ENCODE measurements at regions not wholly inside any gene's neighbourhood (a gene's known extent, or its start where the extent isn't known, plus 50 kb on each side); places are given as distances from the start of the nearest gene placed in this dataset.
A peak's percentile ranks its signal among the peaks of the same experiment; 100 is the strongest.

DNA sequence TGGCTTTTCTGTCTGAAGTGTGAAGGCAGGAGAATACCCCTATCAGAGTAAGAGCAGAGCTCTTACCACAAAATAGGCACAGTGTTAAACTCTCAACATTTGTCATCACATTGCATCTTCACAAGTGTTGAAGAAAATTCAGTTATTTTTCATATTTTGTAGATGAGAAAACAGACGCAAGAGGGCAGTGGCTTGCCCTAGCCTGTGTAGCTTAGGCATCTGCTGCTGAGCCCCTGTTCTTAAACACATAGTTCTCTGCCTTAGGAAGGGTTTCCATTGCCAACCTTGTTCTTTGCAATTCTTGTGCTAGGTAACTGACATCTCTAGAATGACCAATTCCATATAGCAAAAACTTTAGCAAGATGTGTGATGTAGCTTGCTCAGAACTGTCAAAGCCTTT lies 112.7 kb upstream of the RMDN2 start:
- no peak for DNase-seq

DNA sequence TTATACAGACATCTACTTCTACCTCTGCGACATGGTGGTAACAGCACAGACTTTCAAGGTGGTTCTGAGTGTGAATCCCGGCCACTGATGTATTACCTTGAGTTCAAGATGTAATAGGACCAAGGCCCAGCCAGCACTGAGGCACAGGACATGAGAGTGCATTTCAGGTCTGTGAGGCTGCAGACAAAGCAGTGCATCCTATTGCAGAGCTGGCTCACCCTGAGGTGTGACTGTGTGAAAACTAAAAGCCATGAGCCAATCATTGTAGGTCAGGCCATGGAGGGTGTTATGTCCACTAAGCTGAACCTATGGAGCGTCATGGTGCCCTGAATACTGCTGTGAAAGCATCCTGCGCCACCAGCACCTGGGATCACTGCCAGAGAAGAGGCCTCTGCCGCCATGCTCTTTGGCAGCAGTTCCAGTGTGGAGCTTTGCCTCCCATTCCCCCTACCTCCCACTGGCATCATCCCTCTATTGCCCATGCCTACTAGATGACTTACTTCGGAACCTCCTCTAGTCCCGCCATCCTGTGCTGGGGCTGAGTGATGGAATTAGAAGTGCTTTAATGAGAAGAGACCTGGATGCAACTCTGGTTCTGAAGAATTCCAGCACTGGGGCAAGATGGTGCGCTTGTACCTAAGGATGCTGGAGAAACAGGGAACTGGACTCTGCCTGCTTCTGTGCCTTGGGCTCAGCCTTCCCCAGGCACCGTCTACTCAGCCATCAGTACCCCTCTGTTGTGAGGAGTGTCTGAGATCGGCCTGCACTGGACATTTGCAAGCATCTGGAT lies 112.0 kb upstream of the RMDN2 start:
- no peak for DNase-seq

DNA sequence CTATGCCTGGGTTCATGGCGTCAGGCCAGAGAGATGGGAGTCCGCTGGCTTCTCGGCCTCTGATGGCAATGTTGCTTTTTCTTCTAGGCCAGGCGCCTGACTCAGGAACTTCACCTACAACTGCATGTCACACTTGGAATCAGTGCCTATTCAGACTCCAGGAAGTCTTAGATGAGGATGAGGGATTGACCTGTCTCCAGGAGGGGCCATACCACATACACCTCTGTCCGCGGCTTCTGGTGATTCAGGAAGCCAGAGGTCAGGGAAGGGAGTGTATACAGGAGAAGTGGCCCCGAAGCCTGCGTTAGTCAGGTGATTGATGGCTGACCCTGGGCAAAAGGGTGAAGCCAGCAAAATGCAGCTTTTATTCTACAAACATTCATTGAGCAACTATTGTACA lies 109.1 kb upstream of the RMDN2 start:
- DNase-seq: no peak

DNA sequence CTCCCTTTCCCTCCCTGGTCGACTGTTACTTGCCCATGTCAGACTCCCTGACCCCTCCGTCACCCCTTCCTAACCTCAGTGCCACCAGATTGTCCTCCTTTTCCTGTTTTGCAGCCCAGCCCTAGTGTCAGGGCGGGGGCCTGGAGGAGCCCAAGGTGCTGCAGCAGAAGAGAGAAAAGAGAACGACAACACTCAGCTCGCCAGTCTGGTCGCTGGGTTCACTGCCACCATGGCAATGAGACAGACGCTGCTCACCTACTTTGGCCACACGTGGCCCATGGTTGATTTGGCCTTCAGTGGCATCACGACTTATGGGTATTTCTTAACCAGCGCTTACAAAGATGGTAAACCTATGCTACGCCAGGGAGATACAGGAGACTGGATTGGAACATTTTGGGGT lies 108.4 kb upstream of the RMDN2 start:
- no peak for DNase-seq

DNA sequence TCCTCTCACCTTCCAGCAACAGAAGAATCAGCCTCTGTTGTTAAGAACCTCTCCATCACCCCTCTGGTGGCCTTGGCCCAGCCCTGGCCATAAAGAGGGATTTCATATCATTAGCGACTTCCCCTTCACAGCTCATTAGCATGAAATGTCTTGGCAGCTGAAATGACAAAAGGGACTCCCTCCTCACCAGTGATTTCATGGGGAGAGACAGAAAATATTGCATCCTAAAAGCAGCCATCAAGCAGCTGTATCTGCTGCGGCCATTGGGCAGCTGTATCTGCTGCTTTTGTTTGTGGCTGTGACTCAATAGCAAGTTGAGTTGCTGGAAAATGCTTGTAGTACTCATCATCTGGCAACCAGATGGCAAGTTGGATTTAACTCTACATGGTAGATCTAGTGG lies 105.9 kb upstream of the RMDN2 start:
- no peak for DNase-seq

DNA sequence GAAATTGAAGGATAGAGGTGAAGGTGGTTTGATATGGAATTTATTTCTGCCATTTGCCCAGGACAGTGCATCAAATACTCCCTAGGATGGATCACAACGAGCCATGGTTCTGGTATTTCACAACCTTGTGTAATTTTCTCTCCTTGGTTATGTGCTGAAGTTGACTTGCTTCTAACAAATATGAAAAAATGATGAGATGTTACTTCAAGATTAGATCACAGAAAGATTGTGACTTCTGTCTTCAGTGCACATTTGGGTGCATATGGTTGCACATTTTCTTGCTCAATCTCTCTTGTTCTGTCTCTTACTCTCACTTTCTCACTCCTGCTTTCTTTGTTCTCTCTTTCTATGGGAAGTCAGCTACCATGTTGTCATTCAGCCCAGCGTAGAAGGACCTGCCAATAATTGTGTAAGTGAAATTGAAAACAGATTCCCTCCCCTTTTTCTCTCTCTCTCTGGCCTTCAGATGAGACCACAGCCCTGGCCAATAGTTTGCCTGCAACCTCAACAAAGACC lies 104.6 kb upstream of the RMDN2 start:
- DNase-seq: no peak

DNA sequence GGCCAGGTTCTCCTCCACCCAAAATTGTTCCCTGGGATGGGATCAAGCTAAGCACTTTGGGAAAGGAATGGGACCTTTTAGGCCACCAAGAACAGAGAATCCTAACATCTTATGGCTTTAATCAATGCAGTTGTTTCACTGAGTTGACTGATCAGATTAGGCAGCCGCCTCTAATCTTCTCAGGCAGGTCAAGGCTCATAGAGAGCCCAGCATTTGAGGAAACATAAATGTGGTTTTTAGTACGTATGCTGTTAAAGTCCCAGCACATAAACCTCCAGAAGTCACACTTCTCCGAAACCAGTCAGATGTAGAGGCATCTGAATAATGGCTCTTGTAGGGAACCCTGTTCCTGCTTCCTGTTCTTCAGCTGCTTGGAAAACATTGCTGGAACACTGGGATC lies 99.5 kb upstream of the RMDN2 start:
- no peak for DNase-seq

DNA sequence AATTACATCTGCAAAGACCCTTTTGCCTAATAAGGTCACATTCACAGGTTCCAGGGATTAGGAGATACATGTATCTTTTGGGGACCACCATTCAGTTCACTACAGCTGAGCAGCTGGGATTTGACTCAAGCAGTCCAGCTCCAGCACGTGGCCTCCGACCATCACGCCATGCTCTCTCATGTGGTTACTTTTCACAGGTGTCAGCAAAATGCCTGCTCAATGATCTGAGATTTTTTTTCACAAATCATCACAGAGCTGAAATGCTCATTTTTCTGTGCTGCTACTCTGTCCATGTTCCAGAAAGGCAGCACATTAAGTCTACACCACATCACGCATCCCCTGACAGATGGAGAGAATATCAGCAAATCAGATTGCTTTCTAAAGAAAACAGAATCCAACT lies 98.5 kb upstream of the RMDN2 start:
- DNase-seq: no peak

DNA sequence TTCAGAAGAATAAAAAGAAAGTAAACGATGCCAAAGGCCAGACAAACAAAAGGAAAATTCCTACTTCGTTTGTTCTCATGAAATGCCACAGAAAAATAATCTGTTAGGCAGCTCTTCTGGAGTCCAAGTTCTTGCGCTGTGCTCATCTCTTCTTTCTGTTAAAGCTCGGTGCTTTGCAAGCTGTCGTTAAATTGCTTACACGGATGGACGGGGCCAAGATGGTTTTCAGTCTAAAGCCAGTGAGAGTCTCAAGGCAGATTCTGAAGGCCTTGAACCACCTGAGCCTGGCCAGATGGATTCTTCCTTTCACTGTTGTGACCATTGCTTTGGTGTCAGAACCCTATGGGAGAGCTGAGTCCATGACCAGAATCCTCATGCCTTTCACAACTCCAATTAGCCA lies 97.6 kb upstream of the RMDN2 start:
- no peak for DNase-seq

DNA sequence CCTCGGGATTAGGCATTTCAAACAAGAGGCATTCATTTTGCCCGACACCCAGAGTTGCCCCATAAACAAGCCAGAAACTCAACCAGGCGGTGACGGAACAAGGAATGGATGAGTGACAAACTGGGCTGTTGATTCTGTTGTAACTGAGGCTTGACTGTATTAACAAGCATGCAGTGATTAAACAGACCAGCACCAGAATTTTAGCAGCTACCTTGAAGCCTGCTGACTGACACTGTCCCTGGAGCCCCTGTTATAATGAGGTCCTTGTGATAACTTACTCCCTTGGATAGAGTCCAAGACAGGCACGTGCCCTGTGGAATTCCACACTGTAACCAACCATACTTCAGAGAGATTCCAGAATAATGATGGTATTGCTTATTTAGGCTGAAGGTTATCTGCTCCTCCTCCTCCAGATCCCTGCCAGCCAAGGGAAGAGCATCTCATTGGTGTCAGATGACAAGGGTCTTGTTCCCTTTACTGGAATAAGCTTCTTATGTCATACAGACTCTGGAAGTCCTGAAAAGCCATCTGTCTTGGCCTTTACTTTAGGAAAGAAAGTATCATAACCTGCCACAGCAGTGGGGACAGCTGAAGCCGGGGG lies 97.1 kb upstream of the RMDN2 start:
- DNase-seq: no peak

DNA sequence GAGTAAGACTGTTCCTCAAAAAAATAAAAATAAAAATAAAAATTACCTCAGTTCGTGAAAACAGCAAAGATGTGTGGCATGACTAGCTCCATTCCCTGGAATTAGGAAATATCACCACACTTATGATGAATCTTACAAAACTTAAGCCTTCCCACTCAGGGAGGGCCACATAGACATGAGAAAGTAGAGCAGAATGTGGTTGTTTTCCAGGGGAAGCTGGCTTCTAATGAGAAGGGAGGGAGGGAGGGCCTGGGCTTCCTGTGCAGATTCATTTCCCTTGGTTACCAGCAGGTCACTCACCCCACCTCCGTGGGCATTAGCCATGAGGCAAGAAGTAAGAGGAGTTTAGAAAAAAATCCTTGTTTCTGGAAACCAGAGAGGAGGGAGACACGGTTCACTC lies 95.9 kb upstream of the RMDN2 start:
- DNase-seq: no peak

DNA sequence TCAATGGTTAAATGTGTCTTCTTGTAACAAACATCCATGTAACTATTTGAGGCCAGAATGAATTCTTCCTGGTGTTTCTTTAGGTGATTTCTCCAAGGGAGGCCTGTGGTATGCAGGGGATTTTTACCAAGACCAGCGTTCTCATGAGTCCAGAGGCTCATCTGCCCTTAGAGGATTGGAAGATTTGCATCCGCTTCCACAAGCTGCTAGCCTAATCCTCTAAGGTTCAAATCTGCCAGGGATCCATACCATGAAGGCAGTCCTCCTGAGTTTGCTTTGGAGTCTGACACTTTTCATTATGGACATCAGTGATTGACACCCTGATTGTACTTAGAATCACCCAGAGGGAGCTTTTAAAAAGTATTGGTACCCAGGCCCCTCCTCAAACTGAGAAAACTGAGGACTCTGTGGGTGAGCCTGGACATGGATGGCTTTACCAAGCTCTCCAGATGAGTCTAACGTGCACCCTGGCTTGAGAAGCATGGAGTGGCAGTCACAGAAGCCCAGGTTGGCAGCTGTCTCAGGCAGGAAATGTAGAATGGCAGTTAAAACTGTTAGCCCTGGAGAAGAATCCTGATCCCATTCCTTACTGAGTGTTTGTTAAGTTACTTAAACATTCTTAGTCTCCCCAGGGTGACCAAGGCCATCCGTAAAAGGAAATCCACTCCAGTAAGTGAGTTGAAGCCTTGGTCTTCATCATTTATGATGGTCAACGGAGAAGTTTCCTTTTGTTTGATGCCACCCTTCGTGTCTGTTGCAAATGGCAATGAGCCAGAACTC lies 95.3 kb upstream of the RMDN2 start:
- no peak for DNase-seq

DNA sequence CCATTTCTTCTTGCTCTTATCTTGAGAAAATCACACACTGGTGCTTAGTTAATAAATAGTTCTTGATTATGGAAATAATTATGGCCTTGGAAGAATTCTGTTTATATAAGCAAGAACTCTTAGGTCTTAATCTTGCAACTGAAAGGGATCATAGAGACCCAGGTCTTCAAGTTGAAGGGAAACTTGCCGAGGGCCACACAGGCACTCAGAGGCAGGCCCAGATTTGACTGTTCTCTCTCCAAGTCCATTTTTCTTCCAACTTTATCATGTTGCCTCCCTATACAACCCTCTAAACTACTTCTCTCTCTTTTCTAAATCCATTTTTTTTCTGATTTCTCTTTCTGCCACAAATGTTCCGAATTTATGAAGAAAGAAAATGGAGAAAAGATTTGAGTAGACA lies 94.5 kb upstream of the RMDN2 start:
- no peak for DNase-seq

DNA sequence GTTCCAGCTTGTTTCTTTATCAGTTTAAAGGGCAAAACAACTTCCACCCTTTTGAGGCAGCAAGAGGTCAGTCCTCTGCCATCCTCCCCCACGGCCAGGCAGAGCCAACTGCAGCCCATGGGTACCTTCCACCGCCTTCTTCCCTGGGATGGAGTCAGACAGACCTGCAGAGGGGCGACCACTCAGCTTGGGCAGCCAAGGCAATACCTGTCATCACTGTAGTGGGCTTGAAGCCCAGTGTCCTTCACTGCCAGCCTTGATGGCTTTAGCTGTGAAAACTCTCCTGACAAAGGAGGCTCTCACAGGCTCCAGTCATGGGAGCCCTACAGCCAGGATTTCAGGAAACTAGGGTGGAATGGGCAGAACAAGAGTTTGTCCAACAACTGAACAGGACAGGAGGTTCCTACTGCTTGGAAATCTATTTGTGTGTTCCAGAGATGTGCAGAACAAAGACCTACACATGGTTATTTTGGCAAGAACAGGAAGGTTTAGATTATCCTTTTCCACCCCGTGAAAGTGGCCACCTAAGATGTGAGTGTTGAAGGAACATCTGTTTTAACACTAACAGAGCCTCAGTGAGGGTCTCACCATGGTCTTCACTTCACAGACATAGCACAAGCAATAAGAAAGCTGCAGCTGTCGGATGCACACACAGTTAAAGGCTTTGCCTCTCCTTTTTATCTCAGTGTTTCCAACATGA lies 93.9 kb upstream of the RMDN2 start:
- no peak for DNase-seq

DNA sequence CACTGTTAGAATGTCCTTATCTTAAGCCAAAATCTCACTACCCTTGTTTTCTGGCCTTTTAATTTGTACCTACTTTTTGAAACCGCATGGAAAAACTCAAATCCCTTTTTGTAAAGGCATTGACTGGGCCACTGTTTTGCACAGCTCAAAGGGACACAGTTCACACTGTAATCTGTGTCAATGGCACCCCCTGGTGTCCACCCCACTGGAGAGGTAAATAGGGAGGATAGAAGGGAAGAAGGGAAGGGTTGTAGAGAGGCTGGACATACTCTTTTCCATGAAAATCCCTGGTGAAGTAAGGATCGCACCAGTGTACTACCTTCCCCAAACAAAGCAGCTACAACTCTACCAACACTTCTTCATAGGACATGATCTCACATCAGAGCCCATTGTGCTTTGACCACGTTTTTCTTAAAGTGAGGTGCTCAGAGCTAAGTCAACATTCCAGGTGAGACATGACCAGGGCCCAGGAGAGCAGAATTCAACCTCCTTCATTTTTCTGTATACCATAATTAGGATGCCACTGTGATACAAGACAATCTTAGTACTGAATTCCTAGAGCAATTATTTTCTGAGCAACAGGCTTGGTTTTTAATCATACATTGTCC lies 92.4 kb upstream of the RMDN2 start:
- peak; percentile 93 for DNase-seq

DNA sequence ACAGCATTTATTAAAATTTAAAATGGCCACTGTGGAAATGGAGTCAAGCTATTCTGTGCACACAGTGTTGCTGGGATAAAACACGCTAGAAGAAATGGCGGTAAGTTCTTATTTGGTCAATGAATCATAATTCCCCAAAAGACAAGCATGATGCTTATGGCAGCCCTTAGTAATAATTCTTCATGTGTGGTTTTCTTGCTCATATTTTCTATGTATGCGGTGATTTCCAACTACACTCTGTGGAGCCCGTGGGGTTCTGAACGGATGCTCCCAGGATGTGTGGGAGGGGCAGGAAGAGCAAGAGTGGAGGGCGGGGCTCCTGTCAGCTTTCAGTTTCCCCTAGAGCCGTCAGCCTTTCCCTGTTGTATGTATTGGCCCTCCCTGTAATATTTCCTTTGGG lies 91.7 kb upstream of the RMDN2 start:
- DNase-seq: no peak

DNA sequence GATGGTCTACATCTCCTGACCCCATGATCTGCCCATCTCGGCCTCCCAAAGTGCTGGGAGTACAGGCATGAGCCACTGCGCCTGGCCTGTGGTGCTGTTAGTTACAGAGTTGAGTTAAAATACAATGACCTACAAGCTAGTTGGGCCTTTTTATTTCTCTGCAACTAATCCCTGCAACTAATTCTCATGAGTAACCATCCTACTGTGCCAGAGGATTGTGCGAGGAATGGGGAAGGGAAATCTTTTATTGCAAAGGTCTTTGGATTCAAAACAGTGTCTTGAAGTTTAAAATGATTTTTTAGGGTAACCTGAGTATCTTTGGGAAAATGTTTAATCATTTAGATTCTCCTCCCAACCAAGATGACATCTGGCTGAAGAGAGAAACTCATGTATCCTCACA lies 88.8 kb upstream of the RMDN2 start:
- DNase-seq: no peak

DNA sequence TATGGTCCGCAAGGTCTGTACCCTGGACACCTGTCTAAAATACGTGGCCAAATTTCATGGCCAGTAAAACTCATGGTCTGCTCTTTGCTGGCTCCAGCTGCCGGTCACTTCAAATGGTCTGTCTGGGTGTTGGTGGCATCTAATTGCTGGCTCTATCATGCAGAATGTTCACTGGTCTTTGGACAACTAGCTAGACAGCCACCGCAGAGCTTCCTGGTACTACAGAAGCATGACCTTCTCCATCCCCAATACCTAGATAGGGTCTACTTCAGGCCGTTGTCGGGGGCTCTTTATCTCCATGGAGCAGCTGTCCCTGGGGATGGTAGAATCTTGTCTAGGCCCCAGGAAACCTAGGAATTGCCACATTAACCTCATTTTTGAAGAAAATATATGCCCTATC lies 88.4 kb upstream of the RMDN2 start:
- DNase-seq: no peak

DNA sequence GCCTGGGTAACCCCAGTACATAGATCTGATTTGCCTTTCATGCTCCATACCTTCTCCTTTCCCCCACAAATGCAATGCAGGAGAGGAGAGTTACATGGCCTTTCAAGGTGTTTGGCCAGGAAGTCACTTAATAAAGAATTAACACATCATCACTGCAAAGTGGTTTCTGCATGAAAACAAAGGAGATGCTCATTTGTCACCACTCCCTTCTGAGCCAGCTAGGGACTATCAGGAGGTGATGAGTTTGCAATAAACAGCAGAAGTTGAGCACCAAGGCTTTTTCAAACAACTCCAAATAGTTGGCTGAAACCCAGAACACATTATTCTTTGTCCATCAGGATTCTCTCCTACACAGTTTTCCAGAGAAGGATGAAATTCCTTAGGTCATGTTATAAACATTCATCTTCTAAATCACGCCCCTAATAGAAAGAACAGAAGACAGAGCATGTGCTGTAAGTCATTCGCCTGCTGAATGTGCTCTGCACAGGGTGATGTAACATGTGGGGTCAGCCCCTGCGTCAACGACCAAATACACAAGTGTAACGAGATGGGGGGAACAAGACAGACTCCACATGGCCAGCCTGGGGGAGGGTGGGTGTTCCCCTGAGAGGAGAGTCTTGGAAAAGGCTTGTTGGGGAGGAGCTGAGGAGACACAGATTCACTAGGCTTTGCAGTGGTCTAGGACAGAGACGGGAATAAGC lies 87.3 kb upstream of the RMDN2 start:
- no peak for DNase-seq

DNA sequence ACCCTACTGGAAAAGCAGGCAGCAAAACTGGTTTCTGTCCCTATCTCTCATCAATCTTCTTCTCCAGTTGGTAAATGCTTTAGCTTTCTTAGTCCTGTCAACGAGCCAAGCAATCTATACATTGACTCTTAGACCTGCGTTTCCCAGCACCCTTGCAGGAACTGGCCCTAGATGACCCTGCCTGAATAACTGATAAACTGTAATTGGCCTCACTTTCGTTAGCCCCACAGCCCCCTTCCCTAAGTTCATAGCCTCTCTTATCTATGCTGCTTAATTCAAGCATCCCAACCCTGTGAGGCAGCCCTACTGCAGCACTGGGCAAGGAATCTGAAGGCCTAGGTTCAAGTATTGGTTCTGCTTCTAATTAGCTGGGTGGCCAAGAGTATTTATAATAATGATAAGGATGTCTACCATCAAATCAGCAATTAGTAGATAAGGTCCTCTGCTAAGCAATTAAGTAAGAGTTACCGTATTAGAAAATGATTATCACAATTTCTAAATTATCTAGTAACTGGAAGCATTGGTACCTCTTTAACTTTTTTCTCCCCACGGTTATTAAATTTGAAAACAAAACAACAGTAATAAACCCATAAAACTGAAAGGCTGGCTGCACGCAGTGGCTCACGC lies 86.4 kb upstream of the RMDN2 start:
- DNase-seq: no peak

DNA sequence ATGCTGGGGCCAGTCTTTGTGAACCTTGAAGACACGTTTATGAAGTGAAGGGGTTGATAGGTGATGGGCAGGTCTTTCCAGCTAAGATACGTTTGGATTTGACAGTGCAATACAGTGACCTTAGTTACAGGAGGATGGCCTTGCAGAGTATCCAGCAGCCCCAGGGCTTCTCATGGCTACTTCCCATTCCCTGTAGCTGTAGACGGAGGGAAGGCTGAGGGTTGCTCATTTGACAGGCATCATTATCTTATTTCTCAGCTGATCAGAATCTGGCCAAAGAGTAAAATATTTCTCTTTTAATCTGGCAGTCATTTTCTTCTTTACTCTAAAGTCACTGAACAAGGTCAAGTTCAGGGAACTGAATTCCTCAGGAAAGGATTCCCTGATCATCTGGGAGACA lies 85.1 kb upstream of the RMDN2 start:
- DNase-seq: no peak

Data from activated effector memory CD4-positive, alpha-beta T cell treated with anti-CD3 and anti-CD28 coated beads, Interleukin-2, amount 50 U/mL, for 16 hours (primary cell).